Mesenchymal stem cell (in vitro differentiated cells and primary cell): ENCODE measurements at regions not wholly inside any gene's neighbourhood (a gene's known extent, or its start where the extent isn't known, plus 50 kb on each side); places are given as distances from the start of the nearest gene placed in this dataset.

ENCODE experiments used
- DNase-seq: peaks from one replicate; pipeline ENCODE4 v3.0.0-alpha.2; 2013
- H2AFZ ChIP-seq: one replicate; pipeline ENCODE4 v1.6.1; 2013; ENCODE audit warnings: low read depth, mild to moderate bottlenecking, control low read depth, inconsistent platforms, low read length, moderate library complexity
- H2AK5ac ChIP-seq: 2 replicates; pipeline ENCODE4 v1.6.1; 2013; ENCODE audit warnings: low read length, moderate library complexity, mild to moderate bottlenecking, inconsistent platforms; ENCODE audit not compliant: severe bottlenecking
- H2BK120ac ChIP-seq: one replicate; pipeline ENCODE4 v1.6.1; 2013; ENCODE audit warnings: low read depth, mild to moderate bottlenecking, inconsistent platforms, low read length, moderate library complexity
- H2BK12ac ChIP-seq, 2 experiments: one replicate each; pipeline ENCODE4 v1.6.1; 2013; ENCODE audit warnings: inconsistent platforms in 2 of 2, low read length in 2 of 2, mild to moderate bottlenecking in 2 of 2, moderate library complexity in 2 of 2, control low read depth in 1 of 2
- H2BK15ac ChIP-seq: one replicate; pipeline ENCODE4 v1.6.1; 2013; ENCODE audit warnings: mild to moderate bottlenecking, low read depth, inconsistent platforms; ENCODE audit not compliant: poor library complexity, severe bottlenecking
- H2BK5ac ChIP-seq: 2 replicates; pipeline ENCODE4 v1.6.1; 2013; ENCODE audit warnings: low read depth, mild to moderate bottlenecking, low read length, control low read depth, inconsistent platforms; ENCODE audit not compliant: poor library complexity, severe bottlenecking
- H3K14ac ChIP-seq, 2 experiments: one replicate each; pipeline ENCODE4 v1.6.1; 2013; ENCODE audit warnings: inconsistent platforms in 2 of 2, low read length in 2 of 2, control low read depth in 1 of 2, mild to moderate bottlenecking in 1 of 2, moderate library complexity in 1 of 2
- H3K18ac ChIP-seq, 2 experiments: one replicate each; pipeline ENCODE4 v1.6.1; 2013; ENCODE audit warnings: inconsistent platforms in 2 of 2, low read length in 2 of 2, control low read depth in 1 of 2, low read depth in 1 of 2, mild to moderate bottlenecking in 1 of 2
- H3K23ac ChIP-seq, 2 experiments: one replicate each; pipeline ENCODE4 v1.6.1; 2013; ENCODE audit warnings: inconsistent platforms in 2 of 2, low read length in 2 of 2, mild to moderate bottlenecking in 2 of 2, moderate library complexity in 2 of 2, control low read depth in 1 of 2
- H3K27ac ChIP-seq: 2 replicates; pipeline ENCODE4 v1.5.1; 2013; ENCODE audit warnings: mild to moderate bottlenecking, moderate library complexity, low read length, control low read depth, inconsistent platforms; ENCODE audit not compliant: poor library complexity, severe bottlenecking
- H3K27me3 ChIP-seq, 2 experiments: 2 replicates each; pipeline versions ENCODE4 v1.6.1 to v1.7.0; 2013; ENCODE audit warnings: low read length in 2 of 2, mild to moderate bottlenecking in 2 of 2, moderate library complexity in 2 of 2, control low read depth in 1 of 2, inconsistent platforms in 1 of 2; ENCODE audit not compliant: control insufficient read depth in 1 of 2, insufficient read depth in 1 of 2
- H3K36me3 ChIP-seq, 2 experiments: 2 replicates each; pipeline versions ENCODE4 v1.6.1 to v1.7.0; 2013; ENCODE audit warnings: low read length in 2 of 2, control low read depth in 1 of 2, inconsistent platforms in 1 of 2, low read depth in 1 of 2, mild to moderate bottlenecking in 1 of 2; ENCODE audit not compliant: insufficient read depth in 2 of 2, control insufficient read depth in 1 of 2
- H3K4ac ChIP-seq, 2 experiments: one replicate each; pipeline ENCODE4 v1.6.1; 2013; ENCODE audit warnings: inconsistent platforms in 2 of 2, low read length in 2 of 2, mild to moderate bottlenecking in 2 of 2, moderate library complexity in 2 of 2, control low read depth in 1 of 2, low read depth in 1 of 2
- H3K4me1 ChIP-seq: 2 replicates; pipeline ENCODE4 v1.6.1; 2013; ENCODE audit warnings: low read depth, low read length, control low read depth; ENCODE audit not compliant: control insufficient read depth, insufficient read depth
- H3K4me2 ChIP-seq: 2 replicates; pipeline ENCODE4 v1.6.1; 2013; ENCODE audit warnings: low read length, mild to moderate bottlenecking, inconsistent platforms; ENCODE audit not compliant: poor library complexity, severe bottlenecking
- H3K4me3 ChIP-seq, 2 experiments: 2 replicates each; pipeline versions ENCODE4 v1.5.1 to v1.7.0; 2013; ENCODE audit warnings: low read length in 2 of 2, mild to moderate bottlenecking in 2 of 2, control low read depth in 1 of 2, low read depth in 1 of 2; ENCODE audit not compliant: insufficient read depth in 1 of 2
- H3K79me1 ChIP-seq: replicated peaks from 2 replicates; pipeline ENCODE4 v1.6.1; 2013; ENCODE audit warnings: mild to moderate bottlenecking, control low read depth, low read length, inconsistent platforms; ENCODE audit not compliant: poor library complexity, severe bottlenecking
- H3K9ac ChIP-seq: 2 replicates; pipeline ENCODE4 v1.7.0; 2013; ENCODE audit warnings: mild to moderate bottlenecking, low read length, moderate library complexity
- H3K9me3 ChIP-seq: 2 replicates; pipeline ENCODE4 v1.7.0; 2013; ENCODE audit warnings: mild to moderate bottlenecking, low read length; ENCODE audit not compliant: control insufficient read depth
- H4K8ac ChIP-seq: one replicate; pipeline ENCODE4 v1.6.1; 2013; ENCODE audit warnings: inconsistent platforms, mild to moderate bottlenecking, low read length, moderate library complexity
- H4K91ac ChIP-seq: one replicate; pipeline ENCODE4 v1.6.1; 2013; ENCODE audit warnings: mild to moderate bottlenecking, low read length, inconsistent platforms
- WGBS: methylation state at CpG from one replicate; pipeline ENCODE4 v1.1.7; 2013; ENCODE audit warnings: mixed read lengths; 5-methylcytosine and 5-hydroxymethylcytosine counted together

DNA sequence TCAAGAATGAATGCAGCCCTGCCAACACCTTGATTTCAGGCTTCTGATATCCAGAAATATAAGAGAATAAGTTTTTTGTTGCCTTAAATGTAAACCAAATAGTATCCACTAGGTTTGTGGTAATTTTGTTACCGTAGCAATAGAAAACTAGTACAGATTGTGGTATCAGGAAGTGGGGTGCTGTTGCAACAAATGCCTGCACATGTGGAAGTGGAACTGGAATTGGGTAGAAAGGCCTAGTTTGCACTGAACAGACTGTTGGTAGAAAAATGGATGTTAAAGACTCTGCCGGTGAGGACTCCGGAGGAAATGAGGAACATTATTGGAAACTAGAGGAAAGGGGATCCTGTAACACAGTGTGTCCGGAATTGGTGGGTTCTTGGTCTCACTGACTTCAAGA lies 145.8 kb upstream of the MGAT5 start:
- Histone ChIP-seq H3K4me3 (no peak overlapping the region), H4K91ac (no peak overlapping the region), H3K14ac (no peak overlapping the region), H3K4me2 (no peak overlapping the region), H2BK15ac (no peak overlapping the region), H4K8ac (no peak overlapping the region), H3K18ac (no peak overlapping the region), H3K79me1 (no peaks in the 10 kb centered on the region), H3K9ac (no peak overlapping the region), H2BK5ac (no peak overlapping the region), H3K27me3 (peaks cover 0 to 7% of the 10 kb centered on the region in 2 experiments), H3K4me1 (no peaks in the 10 kb centered on the region), H2BK120ac (no peak overlapping the region), H3K23ac (no peak overlapping the region), H3K4ac (no peak overlapping the region), H2AK5ac (no peak overlapping the region), H3K36me3 (no peaks in the 10 kb centered on the region), H3K9me3 (peaks cover 13% of the 10 kb centered on the region), H2BK12ac (no peak overlapping the region), H2AFZ (no peak overlapping the region), H3K27ac (no peak overlapping the region)
- no peak for DNase-seq
- 96% methylated on average over 4 of the region's 4 CpGs for WGBS

DNA sequence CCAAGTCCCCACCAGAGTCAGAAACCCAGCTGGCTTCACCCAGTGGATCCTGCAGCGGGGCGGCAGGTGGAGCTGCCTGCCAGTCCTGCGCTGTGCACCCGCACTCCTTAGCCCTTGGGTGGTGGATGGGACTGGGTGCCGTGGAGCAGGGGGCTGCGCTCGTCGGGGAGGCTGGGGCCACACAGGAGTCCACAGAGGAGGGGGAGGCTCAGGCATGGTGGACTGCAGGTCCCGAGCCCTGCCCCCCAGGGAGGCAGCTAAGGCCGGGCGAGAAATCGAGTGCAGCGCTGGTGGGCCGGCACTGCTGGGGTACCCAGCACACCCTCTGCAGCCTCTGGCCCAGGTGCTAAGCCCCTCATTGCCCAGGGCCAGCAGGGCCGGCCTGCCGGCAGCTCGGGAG lies 144.6 kb upstream of the MGAT5 start:
- H4K8ac ChIP-seq: no peak overlapping the region
- H3K79me1 ChIP-seq: no peaks in the 10 kb centered on the region
- no peak overlapping the region for H2AFZ ChIP-seq
- no peak overlapping the region for H2BK5ac ChIP-seq
- H3K4ac ChIP-seq: no peak overlapping the region
- no peak overlapping the region for H2BK12ac ChIP-seq
- no peak overlapping the region for H4K91ac ChIP-seq
- 96% methylated on average over 17 of the region's 17 CpGs for WGBS
- H2AK5ac ChIP-seq: no peak overlapping the region
- H3K4me3 ChIP-seq: no peak overlapping the region
- H3K18ac ChIP-seq: no peak overlapping the region
- H3K14ac ChIP-seq: no peak overlapping the region
- H3K27ac ChIP-seq: no peak overlapping the region
- DNase-seq: no peak
- H3K9me3 ChIP-seq: peaks cover 13% of the 10 kb centered on the region
- no peak overlapping the region for H2BK15ac ChIP-seq
- no peak overlapping the region for H3K23ac ChIP-seq
- H3K36me3 ChIP-seq: no peaks in the 10 kb centered on the region
- H3K27me3 ChIP-seq: peaks cover 0 to 10% of the 10 kb centered on the region in 2 experiments
- no peaks in the 10 kb centered on the region for H3K4me1 ChIP-seq
- no peak overlapping the region for H3K9ac ChIP-seq
- H3K4me2 ChIP-seq: no peak overlapping the region
- H2BK120ac ChIP-seq: no peak overlapping the region

DNA sequence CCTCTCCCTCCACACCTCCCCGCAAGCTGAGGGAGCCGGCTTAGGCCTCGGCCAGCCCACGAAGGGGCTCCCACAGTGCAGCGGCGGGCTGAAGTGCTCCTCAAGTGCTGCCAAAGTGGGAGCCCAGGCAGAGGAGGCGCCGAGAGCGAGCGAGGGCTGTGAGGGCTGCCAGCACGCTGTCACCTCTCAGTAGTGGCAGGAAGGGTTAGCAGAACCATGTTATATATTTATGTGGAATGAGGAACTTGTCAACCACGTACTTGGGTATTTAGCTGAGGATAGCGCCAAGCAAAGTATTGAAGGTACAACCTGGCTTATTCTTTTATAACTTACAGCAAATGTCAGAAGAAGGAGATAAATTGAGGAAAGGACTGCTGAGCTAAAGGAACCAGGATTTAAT lies 144.1 kb upstream of the MGAT5 start:
- no peaks in the 10 kb centered on the region for H3K4me1 ChIP-seq
- H3K4ac ChIP-seq: no peak overlapping the region
- no peak overlapping the region for H2BK120ac ChIP-seq
- H3K36me3 ChIP-seq: no peaks in the 10 kb centered on the region
- no peak overlapping the region for H2AK5ac ChIP-seq
- no peaks in the 10 kb centered on the region for H3K79me1 ChIP-seq
- H3K9me3 ChIP-seq: peaks cover 13% of the 10 kb centered on the region
- no peak overlapping the region for H3K9ac ChIP-seq
- no peak for DNase-seq
- no peak overlapping the region for H4K91ac ChIP-seq
- no peak overlapping the region for H3K27ac ChIP-seq
- no peak overlapping the region for H3K14ac ChIP-seq
- H2BK5ac ChIP-seq: no peak overlapping the region
- no peak overlapping the region for H3K4me2 ChIP-seq
- no peak overlapping the region for H2BK15ac ChIP-seq
- H2BK12ac ChIP-seq: no peak overlapping the region
- H2AFZ ChIP-seq: no peak overlapping the region
- H4K8ac ChIP-seq: no peak overlapping the region
- peaks cover 0 to 8% of the 10 kb centered on the region in 2 experiments for H3K27me3 ChIP-seq
- WGBS: 94% methylated on average over 13 of the region's 13 CpGs
- H3K23ac ChIP-seq: no peak overlapping the region
- H3K4me3 ChIP-seq: no peak overlapping the region
- H3K18ac ChIP-seq: no peak overlapping the region

DNA sequence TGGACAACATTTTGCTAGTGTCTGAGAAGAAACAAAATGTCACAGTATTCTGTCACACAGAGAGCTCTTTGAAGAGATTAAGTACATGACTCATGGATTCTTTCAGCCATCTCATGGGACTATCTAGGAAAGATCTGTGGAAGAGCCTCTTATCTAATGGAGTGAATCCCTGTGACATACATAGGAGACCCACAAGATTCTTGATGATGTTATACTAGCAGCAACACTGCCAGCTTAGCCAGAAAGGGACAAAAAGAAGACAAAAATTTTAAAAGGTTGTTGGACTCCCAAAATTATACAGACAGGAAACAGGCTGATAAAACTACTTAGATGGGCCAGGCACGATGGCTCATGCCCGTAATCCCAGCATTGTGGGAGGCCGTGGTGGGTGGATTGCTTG lies 143.3 kb upstream of the MGAT5 start:
- Histone ChIP-seq H3K36me3 (no peaks in the 10 kb centered on the region), H2AFZ (no peak overlapping the region), H3K27ac (no peak overlapping the region), H2BK15ac (no peak overlapping the region), H3K14ac (no peak overlapping the region), H3K4ac (no peak overlapping the region), H3K23ac (no peak overlapping the region), H3K9ac (no peak overlapping the region), H3K9me3 (peaks cover 13% of the 10 kb centered on the region), H3K79me1 (no peaks in the 10 kb centered on the region), H3K4me2 (no peak overlapping the region), H3K4me3 (no peak overlapping the region), H4K8ac (no peak overlapping the region), H3K27me3 (peaks cover 0 to 8% of the 10 kb centered on the region in 2 experiments), H3K18ac (no peak overlapping the region), H2AK5ac (no peak overlapping the region), H3K4me1 (no peaks in the 10 kb centered on the region), H2BK5ac (no peak overlapping the region), H2BK12ac (no peak overlapping the region), H2BK120ac (no peak overlapping the region), H4K91ac (no peak overlapping the region)
- no peak for DNase-seq
- 83% methylated on average over 2 of the region's 3 CpGs for WGBS
